ENCODE measurements at regions not wholly inside any gene's neighbourhood (a gene's known extent, or its start where the extent isn't known, plus 50 kb on each side); places are given as distances from the start of the nearest gene placed in this dataset.
"Not testable (repeated sequence)": the region's sequence is repeated elsewhere in the genome, so short reads cannot be mapped to it uniquely, and the experiment has no call there.

DNA sequence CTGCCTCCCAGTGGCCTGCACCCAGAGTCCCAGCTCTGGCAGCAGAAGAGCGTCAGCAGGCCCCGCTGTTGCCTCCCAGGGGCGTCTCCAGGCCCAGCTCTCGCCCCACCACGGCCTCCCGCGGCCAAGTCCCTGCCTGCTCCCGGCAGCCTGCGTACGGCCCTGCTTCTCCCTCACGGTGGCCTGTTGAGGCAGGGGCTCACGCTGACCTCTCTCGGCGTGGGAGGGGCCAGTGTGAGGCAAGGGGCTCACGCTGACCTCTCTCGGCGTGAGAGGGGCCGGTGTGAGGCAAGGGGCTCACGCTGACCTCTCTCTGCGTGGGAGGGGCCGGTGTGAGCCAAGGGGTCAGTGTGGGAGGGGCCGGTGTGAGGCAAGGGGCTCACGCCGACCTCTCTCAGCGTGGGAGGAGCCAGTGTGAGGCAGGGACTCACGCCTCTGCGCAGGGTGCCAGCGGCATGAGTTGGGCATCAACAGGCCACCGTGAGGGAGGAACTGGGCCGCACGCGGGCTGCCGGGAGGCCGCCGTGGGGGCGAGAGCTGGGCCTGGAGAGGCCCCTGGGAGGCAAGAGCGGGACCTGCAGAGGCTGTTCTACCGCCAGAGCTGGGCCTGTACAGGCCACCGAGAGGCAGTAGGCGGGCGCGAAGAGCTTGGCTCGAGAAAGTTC lies 254.1 kb upstream of the NUPR2 start:
- CTCF ChIA-PET; H3K4me3 ChIP-seq (ENCODE audit: low read depth, low read length); POLR2A ChIA-PET; DNase-seq (ENCODE audit: low read depth, low spot score): not testable (repeated sequence)

- CTCF ChIA-PET; POLR2A ChIA-PET; H3K4me3 ChIP-seq (ENCODE audit: low read depth, low read length); DNase-seq (ENCODE audit: low read depth, low spot score): not testable (repeated sequence)
Measured at GRCh38 chr7:56367914-56368313, 251.7 kb upstream of the NUPR2 start.

DNA sequence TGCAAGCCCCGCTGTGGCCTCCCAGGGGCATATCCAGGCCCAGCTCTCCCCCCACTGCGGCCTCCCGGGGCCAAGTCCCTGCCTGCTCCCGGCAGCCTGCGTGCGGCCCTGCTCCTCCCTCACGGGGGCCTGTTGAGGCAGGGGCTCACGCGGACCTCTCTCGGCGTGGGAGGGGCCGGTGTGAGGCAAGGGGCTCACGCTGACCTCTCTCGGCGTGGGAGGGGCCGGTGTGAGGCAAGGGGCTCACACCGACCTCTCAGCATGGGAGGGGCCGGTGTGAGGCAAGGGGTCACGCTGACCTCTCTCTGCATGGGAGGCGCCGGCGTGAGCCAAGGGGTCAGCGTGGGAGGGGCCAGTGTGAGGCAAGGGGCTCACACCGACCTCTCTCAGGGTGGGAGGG lies 251.2 kb upstream of the NUPR2 start:
- POLR2A ChIA-PET; H3K4me3 ChIP-seq (ENCODE audit: low read depth, low read length); DNase-seq (ENCODE audit: low read depth, low spot score); CTCF ChIA-PET: not testable (repeated sequence)

DNA sequence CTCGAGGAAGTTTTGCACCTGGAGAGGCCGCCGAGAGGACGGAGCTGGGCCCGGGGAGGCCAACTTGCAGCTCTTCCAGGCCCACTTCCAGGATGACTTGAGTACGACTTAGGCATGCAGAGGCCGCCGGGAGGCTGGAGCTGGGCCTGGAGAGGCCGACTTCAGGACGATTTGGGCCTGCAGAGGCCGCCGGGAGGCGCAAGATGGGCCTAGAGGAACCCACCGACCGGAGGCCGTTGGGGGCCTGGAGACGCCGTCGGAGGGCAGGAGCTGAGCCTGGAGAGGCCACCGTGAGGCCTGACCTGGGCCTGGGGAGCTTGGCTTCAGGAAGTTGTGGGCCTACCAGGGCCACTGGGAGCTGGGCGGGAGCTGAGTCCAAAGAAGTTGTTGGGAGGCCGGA lies 250.5 kb upstream of the NUPR2 start:
- H3K4me3 ChIP-seq (ENCODE audit: low read depth, low read length); DNase-seq (ENCODE audit: low read depth, low spot score); POLR2A ChIA-PET; CTCF ChIA-PET: not testable (repeated sequence)

DNA sequence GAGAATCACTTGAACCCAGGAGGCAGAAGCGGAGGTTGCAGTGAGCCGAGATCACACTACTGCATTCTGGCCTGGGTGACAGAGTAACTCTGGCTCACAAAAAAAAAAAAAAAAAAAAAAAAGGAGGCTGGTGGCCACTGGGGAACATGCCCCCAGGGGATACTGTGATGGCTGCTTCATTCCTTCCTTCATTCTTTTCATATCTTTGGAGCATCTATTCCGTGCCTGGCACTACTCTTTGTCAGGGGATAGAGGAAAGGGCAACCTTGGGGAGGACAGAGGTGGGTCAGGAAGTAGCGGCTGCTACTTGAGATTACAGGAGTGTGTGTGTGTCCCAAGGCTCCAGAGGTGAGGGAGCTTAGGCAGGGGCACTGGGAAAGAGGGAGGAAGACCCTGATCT lies 236.4 kb upstream of the NUPR2 start:
- CTCF ChIA-PET; POLR2A ChIA-PET; DNase-seq (ENCODE audit: low read depth, low spot score); H3K4me3 ChIP-seq (ENCODE audit: low read depth, low read length): not testable (repeated sequence)

- H3K4me3 ChIP-seq (ENCODE audit: low read depth, low read length); DNase-seq (ENCODE audit: low read depth, low spot score); CTCF ChIA-PET; POLR2A ChIA-PET: not testable (repeated sequence)
Measured at GRCh38 chr7:56351181-56351580, 235.0 kb upstream of the NUPR2 start.

DNA sequence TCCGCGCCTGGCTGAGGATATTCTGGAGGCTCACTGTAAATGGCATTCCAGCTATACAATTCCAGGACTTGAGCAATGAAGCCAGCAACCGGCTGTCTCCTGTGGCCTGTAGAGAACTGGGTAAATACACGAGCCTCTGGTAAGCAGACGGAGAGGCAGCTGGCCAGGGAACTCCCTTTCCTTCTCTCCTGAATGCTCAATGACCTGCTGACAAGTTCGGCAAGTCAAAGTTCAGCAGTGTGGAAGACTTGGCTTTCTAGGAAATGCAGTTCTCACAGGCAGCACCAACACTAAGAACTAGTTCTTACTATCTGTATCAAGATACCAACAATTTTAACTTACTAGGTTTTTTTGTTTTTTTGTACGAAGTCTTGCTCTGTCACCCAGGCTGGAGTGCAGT lies 232.1 kb upstream of the NUPR2 start:
- CTCF ChIA-PET; DNase-seq (ENCODE audit: low read depth, low spot score); H3K4me3 ChIP-seq (ENCODE audit: low read depth, low read length); POLR2A ChIA-PET: not testable (repeated sequence)

- DNase-seq (ENCODE audit: low read depth, low spot score); CTCF ChIA-PET; H3K4me3 ChIP-seq (ENCODE audit: low read depth, low read length); POLR2A ChIA-PET: not testable (repeated sequence)
Measured at GRCh38 chr7:56328327-56328726, 212.1 kb upstream of the NUPR2 start.

DNA sequence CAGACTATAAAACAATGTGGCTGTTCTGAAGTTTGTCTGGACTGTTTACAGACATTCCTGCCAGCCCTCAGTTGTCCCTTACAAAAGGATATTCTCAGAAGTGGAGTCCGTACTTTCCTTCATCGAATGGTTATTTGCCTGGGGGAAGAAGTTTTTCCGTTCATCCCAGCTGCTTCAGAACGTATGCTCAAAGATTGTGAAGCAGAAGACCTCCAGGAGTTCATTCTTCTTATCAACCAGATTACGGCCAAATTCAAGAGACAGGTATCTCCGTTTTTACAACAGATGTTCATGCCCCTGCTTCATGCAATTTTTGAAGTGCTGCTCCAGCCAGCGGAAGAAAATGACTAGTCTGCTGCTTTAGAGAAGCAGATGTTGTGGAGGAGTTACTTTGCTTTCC lies 174.3 kb upstream of the NUPR2 start:
- ChIA-PET POLR2A (no interaction called here), CTCF (no interaction called here)
- H3K4me3 ChIP-seq (ENCODE audit: low read depth, low read length) = no peak overlapping the region
- no peak for TF ChIP-seq CTCF (IDR thresholded peaks at IDR 0.05; ENCODE audit: insufficient read depth, low read length, missing control alignments)
- DNase-seq (ENCODE audit: low read depth, low spot score) = no peak

GRCh38 chr7:56287429-56288138 lies 171.4 kb upstream of the NUPR2 start:
- POLR2A ChIA-PET = no interaction called here
- CTCF ChIA-PET = no interaction called here
- DNase-seq (ENCODE audit: low read depth, low spot score) = no peak

More at GRCh38 chr7:56287429-56288138, 171.4 kb upstream of the NUPR2 start:
- H3K4me3 ChIP-seq (ENCODE audit: low read depth, low read length) = no peak overlapping the region
- no peak for TF ChIP-seq CTCF (IDR thresholded peaks at IDR 0.05; ENCODE audit: insufficient read depth, low read length, missing control alignments)
